Neural progenitor cell (in vitro differentiated cells): ENCODE measurements at regions not wholly inside any gene's neighbourhood (a gene's known extent, or its start where the extent isn't known, plus 50 kb on each side); places are given as distances from the start of the nearest gene placed in this dataset.

ENCODE experiments used
- DNase-seq: peaks from one replicate; pipeline ENCODE4 v3.0.0-alpha.2; 2016; ENCODE audit warnings: low spot score
- H2AFZ ChIP-seq: fragments of 200-600 bp; sonication (generic); replicated peaks from 2 replicates; pipeline ENCODE4 v1.6.1; 2016; ENCODE audit warnings: antibody characterized with exemption
- H3F3A ChIP-seq: fragments of 200-600 bp; sonication (generic); 2 replicates; pipeline ENCODE4 v1.6.1; 2016; ENCODE audit warnings: antibody characterized with exemption, low read depth
- H3K27ac ChIP-seq: fragments of 200-600 bp; sonication (generic); 2 replicates; pipeline ENCODE4 v1.5.1; 2016; ENCODE audit warnings: mild to moderate bottlenecking
- H3K27me3 ChIP-seq: fragments of 200-600 bp; sonication (generic); 2 replicates; pipeline ENCODE4 v1.6.1; 2016; ENCODE audit warnings: mild to moderate bottlenecking, moderate library complexity
- H3K36me3 ChIP-seq: fragments of 200-600 bp; sonication (generic); 2 replicates; pipeline ENCODE4 v1.5.1; 2016
- H3K4me1 ChIP-seq: fragments of 200-600 bp; sonication (generic); 2 replicates; pipeline ENCODE4 v1.6.1; 2016; ENCODE audit warnings: mixed run types
- H3K4me2 ChIP-seq: fragments of 200-600 bp; sonication (generic); 2 replicates; pipeline ENCODE4 v1.6.1; 2016
- H3K4me3 ChIP-seq: fragments of 200-600 bp; sonication (generic); 2 replicates; pipeline ENCODE4 v1.5.1; 2016
- H3K79me2 ChIP-seq: fragments of 200-600 bp; sonication (generic); 2 replicates; pipeline ENCODE4 v1.6.1; 2016; ENCODE audit warnings: low read depth
- H3K9ac ChIP-seq: fragments of 200-600 bp; sonication (generic); 2 replicates; pipeline ENCODE4 v1.6.1; 2016
- H3K9me3 ChIP-seq: fragments of 200-600 bp; sonication (generic); 2 replicates; pipeline ENCODE4 v1.5.1; 2016; ENCODE audit warnings: low read depth
- H4K20me1 ChIP-seq: fragments of 200-600 bp; sonication (generic); 2 replicates; pipeline ENCODE4 v1.6.1; 2016; ENCODE audit warnings: low read depth
- H3K27ac Mint-ChIP-seq: 3 replicates; pipeline ENCODE4 v1.8.0; 2021; ENCODE audit warnings: mixed read lengths
- H3K27me3 Mint-ChIP-seq: 2 replicates; pipeline ENCODE4 v1.8.0; 2022; ENCODE audit warnings: low read depth, mild to moderate bottlenecking, inconsistent platforms, moderate library complexity, mixed read lengths; ENCODE audit not compliant: insufficient read depth
- H3K36me3 Mint-ChIP-seq: 3 replicates; pipeline ENCODE4 v1.8.0; 2021; ENCODE audit warnings: mixed read lengths
- H3K4me1 Mint-ChIP-seq: 3 replicates; pipeline ENCODE4 v1.8.0; 2021; ENCODE audit warnings: mixed read lengths
- H3K4me3 Mint-ChIP-seq: 3 replicates; pipeline ENCODE4 v1.8.0; 2021; ENCODE audit warnings: mild to moderate bottlenecking, moderate library complexity, mixed read lengths
- H3K9me3 Mint-ChIP-seq: 3 replicates; pipeline ENCODE4 v1.8.0; 2020; ENCODE audit warnings: mixed read lengths
- CTCF ChIP-seq: fragments of 200-600 bp; sonication (generic); IDR thresholded peaks from 2 replicates; pipeline ENCODE4 v1.5.1; 2017; ENCODE audit warnings: antibody characterized with exemption, mild to moderate bottlenecking
- EZH2 ChIP-seq: fragments of 200-600 bp; sonication (generic); IDR thresholded peaks from 2 replicates; pipeline ENCODE4 v1.6.1; 2017; ENCODE audit warnings: antibody characterized with exemption, mild to moderate bottlenecking, moderate library complexity
- EZH2phosphoT487 ChIP-seq: fragments of 200-600 bp; sonication (generic); IDR thresholded peaks from 2 replicates; pipeline ENCODE4 v1.6.1; 2017; ENCODE audit warnings: antibody characterized with exemption

GRCh38 chr13:80029170-80029569 is 311.8 kb downstream of the SPRY2 start:
- no peak for DNase-seq
- H3K9me3 Mint-ChIP-seq, result no peaks in the 10 kb centered on the region

GRCh38 chr13:80022146-80022545 is 318.8 kb downstream of the SPRY2 start:
- peaks cover under 1% of the 10 kb centered on the region for H3K27me3 Mint-ChIP-seq
- TF ChIP-seq EZH2phosphoT487 (no peak), EZH2 (no peak)
- H3F3A ChIP-seq, result no peaks in the 10 kb centered on the region

More at GRCh38 chr13:80029170-80029569, 311.8 kb downstream of the SPRY2 start:
- Mint-ChIP-seq H3K27ac (no peak overlapping the region), H3K4me3 (no peak overlapping the region), H3K27me3 (no peaks in the 10 kb centered on the region), H3K4me1 (peaks cover 4% of the 10 kb centered on the region), H3K36me3 (peaks cover 5% of the 10 kb centered on the region)
- Histone ChIP-seq H3K79me2 (no peaks in the 10 kb centered on the region), H3F3A (no peaks in the 10 kb centered on the region), H3K4me3 (no peak overlapping the region), H3K9me3 (no peaks in the 10 kb centered on the region), H3K36me3 (no peaks in the 10 kb centered on the region), H3K4me1 (no peaks in the 10 kb centered on the region), H4K20me1 (no peaks in the 10 kb centered on the region), H3K27ac (no peak overlapping the region), H3K9ac (no peak overlapping the region), H2AFZ (no peak overlapping the region), H3K4me2 (no peak overlapping the region), H3K27me3 (no peaks in the 10 kb centered on the region)
- TF ChIP-seq EZH2, result no peak

GRCh38 chr13:80012251-80012650 is 328.7 kb downstream of the SPRY2 start:
- Histone ChIP-seq H3K27me3 (no peaks in the 10 kb centered on the region), H3K36me3 (no peaks in the 10 kb centered on the region), H3K9ac (no peak overlapping the region), H3K79me2 (no peaks in the 10 kb centered on the region), H3K27ac (no peak overlapping the region), H3F3A (no peaks in the 10 kb centered on the region), H2AFZ (no peak overlapping the region), H3K4me3 (no peak overlapping the region), H3K4me1 (peaks cover 2% of the 10 kb centered on the region), H3K4me2 (no peak overlapping the region), H3K9me3 (no peaks in the 10 kb centered on the region), H4K20me1 (no peaks in the 10 kb centered on the region)
- Mint-ChIP-seq H3K4me1 (peaks cover 4% of the 10 kb centered on the region), H3K27me3 (peaks cover 9% of the 10 kb centered on the region), H3K4me3 (no peak overlapping the region), H3K27ac (peak overlapping the region; percentile 57), H3K36me3 (peaks cover 3% of the 10 kb centered on the region), H3K9me3 (peaks cover 25% of the 10 kb centered on the region)
- DNase-seq, result no peak
- TF ChIP-seq EZH2phosphoT487, result no peak
- no peak for TF ChIP-seq CTCF
- no peak for TF ChIP-seq EZH2

More at GRCh38 chr13:80022146-80022545, 318.8 kb downstream of the SPRY2 start:
- Histone ChIP-seq H3K79me2 (no peaks in the 10 kb centered on the region), H3K9ac (no peak overlapping the region), H3K27ac (no peak overlapping the region), H4K20me1 (no peaks in the 10 kb centered on the region), H3K9me3 (no peaks in the 10 kb centered on the region), H3K4me3 (no peak overlapping the region), H3K27me3 (no peaks in the 10 kb centered on the region), H3K36me3 (no peaks in the 10 kb centered on the region), H2AFZ (no peak overlapping the region), H3K4me2 (no peak overlapping the region), H3K4me1 (peaks cover 18% of the 10 kb centered on the region)
- Mint-ChIP-seq H3K27ac (peak overlapping the region; percentile 6), H3K9me3 (peaks cover 5% of the 10 kb centered on the region), H3K36me3 (peaks cover 8% of the 10 kb centered on the region), H3K4me1 (peaks cover 43% of the 10 kb centered on the region), H3K4me3 (peak overlapping the region; percentile 30)
- DNase-seq, result no peak

- Histone ChIP-seq H3K9ac (no peak overlapping the region), H2AFZ (peak overlapping the region; percentile 3), H3K4me2 (no peak overlapping the region), H3K4me3 (no peak overlapping the region), H3K36me3 (no peaks in the 10 kb centered on the region), H3K9me3 (no peaks in the 10 kb centered on the region), H3K27me3 (no peaks in the 10 kb centered on the region), H3K79me2 (no peaks in the 10 kb centered on the region), H3K4me1 (peaks cover 2% of the 10 kb centered on the region), H4K20me1 (no peaks in the 10 kb centered on the region), H3K27ac (no peak overlapping the region), H3F3A (no peaks in the 10 kb centered on the region)
- Mint-ChIP-seq H3K4me3 (no peak overlapping the region), H3K9me3 (peaks cover 19% of the 10 kb centered on the region), H3K27ac (peak overlapping the region; percentile 87), H3K36me3 (no peaks in the 10 kb centered on the region), H3K27me3 (peaks cover 6% of the 10 kb centered on the region), H3K4me1 (peaks cover 7% of the 10 kb centered on the region)
- TF ChIP-seq EZH2 (no peak), EZH2phosphoT487 (no peak), CTCF (no peak)
- DNase-seq, result no peak
These were observed 329.3 kb downstream of the SPRY2 start for GRCh38 chr13:80011448-80012212.
